ENCODE measurements at regions not wholly inside any gene's neighbourhood (a gene's known extent, or its start where the extent isn't known, plus 50 kb on each side); places are given as distances from the start of the nearest gene placed in this dataset.
A peak's percentile ranks its signal among the peaks of the same experiment; 100 is the strongest.

DNA sequence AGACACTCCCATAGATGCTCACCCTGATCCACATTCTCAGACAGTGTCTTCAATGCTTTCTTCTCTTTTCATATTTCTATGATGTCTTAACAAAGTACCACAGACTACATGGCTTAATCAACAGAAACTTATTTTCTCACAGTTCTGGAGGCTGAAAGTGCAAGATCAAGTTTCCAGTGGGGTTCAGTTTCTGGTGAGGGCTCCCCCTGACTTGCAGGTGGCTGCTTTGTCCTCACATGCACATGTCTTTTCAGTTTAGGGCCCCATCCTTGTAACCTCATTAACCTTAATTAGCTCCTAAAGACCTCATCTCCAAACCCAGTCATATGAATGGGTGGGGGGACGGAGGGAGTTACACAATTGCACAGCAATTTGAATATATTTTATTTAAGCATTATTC lies 335.8 kb downstream of the AASDHPPT start:
- DNase-seq: no peak

DNA sequence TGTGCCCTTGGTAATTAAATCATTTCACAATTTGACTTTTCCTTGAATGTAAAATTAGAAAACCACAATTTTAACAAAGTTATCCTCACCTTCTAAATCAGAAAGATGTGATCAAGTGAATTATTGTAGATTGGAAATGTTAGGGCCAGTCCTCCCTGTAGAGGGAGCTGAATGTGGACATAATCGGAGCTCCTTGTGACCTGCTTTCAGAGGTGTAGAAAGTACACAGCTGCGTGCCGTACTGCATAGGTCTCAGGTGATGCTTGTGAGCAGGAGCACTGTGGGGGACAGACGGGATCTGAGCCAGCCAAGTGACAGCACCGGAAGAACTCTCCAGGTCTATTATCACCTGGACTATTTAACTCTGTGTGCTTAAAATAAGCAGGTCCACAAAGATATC lies 338.0 kb downstream of the AASDHPPT start:
- DNase-seq: no peak

DNA sequence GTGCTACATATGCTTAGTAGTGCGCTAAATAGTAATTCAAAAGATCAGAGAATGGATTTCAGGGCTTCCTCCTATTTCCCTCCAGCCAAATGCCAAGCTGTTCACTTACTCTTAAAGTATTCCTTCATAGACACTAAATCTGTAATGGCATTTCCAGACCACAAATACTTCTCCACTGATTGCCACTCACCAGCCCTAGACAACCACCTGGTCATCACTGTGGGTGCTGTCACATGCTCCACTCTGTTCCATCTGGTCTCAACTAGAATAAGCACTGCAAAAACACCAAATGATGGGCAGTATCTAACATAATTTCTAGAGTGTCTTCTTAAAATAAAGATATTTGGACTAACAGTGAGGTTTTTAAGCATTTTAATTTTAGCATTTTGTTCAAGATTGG lies 341.3 kb downstream of the AASDHPPT start:
- DNase-seq: no peak

DNA sequence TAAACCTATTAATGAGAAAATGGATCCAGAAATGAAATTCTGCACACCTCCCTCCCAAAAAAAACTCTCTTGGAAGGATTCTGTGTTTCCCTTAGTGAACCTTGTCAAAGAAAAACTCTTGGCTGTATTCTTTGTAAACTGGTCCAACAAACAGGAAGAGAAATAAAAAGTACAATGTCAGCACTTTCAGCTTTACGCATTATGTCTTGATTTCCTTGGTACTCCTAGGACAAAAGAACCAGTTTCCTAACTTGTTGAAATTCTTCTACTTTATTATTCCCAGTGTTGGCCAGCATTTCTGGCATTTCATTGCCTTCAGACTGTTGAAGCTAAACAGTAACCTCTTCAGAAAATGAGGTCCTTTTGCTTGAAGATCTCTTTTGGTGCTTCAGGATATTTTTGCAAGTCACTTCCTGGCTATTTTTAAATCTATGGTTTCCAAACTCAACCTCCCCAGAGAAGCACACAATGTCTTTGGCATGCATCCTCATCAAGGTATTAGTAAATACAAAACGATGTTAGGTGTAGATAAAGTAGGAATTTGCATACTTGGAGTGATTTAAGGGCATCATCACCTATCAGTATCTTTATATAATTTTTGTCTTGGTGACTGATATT lies 342.7 kb downstream of the AASDHPPT start:
- DNase-seq: no peak

DNA sequence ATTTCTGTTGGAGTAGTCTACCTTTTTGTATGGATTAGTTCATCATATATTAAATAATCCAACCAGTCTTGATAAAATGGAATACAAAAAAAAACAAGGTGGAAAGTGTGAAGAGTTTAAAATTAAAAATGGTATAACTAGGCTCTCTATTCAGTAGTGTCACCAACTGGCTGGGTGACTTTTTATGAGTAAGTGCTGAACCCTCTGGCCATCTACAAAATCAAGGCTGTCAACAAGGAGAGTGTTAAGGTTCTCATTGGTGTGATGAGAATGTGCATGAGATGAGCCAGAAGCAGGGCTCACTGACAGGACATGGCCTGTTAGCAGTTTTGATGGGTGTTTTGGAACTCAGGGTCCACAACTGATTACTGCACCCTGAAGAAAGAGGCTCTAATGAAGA lies 343.2 kb downstream of the AASDHPPT start:
- no peak for DNase-seq

DNA sequence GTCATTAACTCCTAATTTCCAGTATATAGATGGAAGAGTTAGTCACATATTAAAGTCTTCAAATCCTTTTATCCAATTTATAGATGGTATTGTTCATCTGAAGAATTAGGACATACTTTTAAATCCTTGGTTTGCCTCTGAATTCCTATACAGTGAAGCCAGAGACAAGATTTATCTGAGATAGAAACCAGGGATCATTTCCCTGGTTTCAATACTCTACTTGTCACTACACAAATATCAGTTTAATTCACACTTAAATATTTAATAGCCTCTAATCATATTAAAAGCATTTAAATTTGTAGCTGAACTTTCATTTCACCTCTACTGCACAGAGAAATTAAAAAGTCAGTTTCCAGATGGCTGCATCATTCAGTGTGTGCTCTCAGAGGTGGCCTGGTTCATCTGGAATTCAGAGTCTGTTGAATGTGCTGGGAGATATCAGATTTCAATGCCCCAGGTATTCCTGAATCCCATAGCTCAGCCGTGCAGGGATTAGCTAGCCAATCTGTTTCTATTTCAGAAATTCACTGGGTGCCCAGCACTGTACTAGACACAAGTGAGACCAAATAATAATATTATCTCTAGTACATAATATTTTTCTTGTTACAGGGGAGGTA lies 344.3 kb downstream of the AASDHPPT start:
- DNase-seq: peak; percentile 73

DNA sequence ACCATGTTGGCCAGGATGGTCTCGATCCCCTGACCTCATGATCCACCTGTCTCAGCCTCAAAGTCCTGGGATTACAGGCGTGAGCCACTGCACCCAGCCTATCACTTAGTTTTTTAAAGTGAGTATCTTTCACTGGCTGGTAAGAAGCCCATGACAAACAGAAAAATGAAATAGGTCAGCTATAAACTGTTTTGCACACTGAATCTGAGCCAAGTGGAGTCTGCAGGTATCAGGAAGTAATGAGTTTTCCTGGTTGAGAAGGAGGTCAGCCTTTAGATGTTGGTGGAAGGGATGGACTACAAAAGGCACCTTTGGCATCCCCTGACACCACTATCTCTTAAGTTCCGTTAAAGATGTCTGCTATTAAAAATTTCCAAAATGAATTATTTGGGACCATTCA lies 345.1 kb downstream of the AASDHPPT start:
- no peak for DNase-seq

DNA sequence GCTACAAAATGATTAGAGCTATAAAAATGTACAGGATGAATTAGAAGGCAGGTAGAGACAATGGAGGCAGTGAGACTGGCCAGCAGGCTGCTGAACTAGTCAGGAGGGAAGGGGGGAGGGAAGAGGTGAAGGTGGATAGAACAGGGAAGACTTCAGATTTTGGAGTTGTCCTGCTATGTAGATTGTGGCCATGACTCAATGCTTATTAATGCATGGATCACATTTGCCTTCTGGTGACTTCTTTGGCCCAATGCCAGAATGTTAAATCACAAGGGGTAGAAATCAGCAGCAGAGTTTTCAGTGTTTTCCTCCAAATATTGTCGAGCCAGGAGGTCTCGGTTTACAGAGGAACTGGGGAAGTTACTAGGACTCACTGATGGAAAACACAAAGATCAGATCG lies 346.6 kb downstream of the AASDHPPT start:
- DNase-seq: no peak

DNA sequence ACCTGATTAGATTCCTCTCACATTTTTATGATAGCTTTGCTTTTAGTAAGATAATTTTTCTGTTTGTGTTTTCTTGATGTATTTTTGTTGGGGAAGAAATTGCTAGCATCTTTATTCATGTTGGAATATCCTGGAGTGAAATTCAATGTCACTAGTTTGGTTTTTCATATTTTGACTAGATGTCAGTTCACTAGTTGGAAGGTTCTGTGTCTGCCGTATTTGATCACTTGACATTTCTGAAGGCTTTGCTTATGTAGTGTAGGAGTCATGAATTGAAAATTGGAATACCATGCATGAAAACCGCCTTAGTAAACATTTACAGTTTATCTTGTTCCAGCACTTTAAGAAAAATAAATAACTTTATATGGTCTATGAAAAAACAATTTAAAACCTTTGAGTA lies 348.4 kb downstream of the AASDHPPT start:
- DNase-seq: no peak

DNA sequence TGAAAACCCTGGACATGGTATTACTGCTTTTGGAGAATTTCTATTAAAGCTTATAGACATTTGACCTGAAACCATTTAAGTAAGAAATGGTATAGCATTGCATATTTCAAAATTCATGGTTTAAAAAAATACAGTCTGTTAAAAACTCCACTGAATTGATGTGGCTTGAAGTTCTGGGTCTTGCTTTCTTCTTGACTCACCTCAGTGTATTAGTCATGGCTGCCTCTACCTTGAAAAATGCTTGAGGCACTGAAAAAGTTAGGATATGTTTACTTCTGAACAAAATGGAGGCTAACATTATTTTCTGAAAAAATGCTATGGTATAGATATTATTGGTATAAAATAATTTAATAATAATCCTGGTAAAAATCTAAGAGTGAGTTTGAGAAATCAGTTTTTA lies 349.2 kb downstream of the AASDHPPT start:
- no peak for DNase-seq

DNA sequence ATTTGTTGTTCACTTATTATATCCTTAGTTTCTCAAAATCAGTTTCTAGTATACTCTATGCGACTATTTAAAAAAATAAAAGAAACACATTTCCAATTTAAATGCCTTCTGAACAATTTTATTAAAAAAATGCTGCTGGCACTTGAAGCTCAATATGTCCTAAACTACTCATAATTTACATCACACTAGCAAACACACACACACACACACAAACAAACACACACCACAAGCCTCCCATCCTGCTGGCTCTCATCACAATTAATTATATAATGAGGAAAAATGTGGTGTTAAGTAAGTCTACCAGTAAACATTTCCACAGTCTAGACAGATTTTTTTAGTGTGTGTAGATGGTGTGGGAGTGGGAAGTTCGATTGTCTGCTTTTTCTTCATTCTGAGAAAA lies 350.3 kb downstream of the AASDHPPT start:
- DNase-seq: no peak

DNA sequence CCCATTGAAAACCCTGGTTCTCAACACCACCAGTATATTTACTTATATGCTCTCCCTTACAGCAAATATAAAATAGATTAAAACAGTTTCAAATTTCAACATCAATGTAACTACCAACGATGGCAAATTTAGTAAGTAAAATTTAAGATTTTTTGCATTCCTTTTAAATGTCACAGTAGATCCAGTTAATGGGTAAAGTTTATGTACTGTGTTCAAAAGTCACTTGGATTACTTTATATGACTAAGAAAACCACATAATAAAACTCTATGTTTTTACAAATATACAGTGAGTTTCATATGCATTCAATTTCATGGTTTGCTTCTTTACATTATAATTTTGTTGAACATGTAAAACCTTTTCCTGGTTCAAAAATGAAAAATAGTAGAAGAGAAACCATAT lies 364.6 kb downstream of the AASDHPPT start:
- DNase-seq: no peak

DNA sequence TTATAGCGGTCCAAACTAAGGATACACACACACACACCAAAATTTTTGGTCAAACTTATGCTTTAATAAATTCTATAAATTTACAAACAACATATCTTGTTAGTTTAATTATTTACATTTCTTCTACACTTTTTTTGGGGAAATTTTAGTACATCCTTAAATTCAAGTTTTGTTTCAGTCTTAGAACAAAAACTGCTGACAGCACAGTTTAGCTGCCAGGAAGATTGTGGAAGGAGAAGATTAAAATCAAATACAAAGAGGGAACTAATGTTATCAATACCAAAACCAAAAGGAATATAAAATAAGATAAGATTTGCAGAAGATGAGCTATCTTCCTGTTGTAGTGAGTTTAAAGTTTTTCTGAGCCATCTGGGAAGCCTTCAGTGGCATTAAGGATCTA lies 368.8 kb downstream of the AASDHPPT start:
- DNase-seq: peak; percentile 20

DNA sequence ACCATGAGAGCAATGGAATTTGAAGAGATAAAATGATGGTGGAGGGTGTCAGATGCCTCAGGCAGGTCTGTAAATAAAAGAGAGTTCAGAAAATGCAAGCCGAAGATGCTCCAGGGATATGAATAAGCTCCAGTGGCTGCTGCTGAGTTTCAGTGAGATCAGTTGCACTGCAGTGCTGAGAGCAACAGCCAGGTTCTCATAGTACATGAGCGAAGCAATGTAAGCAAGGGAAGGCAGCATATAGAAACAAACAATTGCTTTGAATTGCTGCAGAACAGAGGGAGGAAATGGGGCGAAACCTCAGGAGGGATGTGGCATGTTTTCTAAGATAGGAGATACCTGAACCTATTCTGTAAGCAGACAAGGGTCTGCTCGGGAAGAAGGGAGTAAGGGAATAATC lies 369.5 kb downstream of the AASDHPPT start:
- DNase-seq: peak; percentile 65

DNA sequence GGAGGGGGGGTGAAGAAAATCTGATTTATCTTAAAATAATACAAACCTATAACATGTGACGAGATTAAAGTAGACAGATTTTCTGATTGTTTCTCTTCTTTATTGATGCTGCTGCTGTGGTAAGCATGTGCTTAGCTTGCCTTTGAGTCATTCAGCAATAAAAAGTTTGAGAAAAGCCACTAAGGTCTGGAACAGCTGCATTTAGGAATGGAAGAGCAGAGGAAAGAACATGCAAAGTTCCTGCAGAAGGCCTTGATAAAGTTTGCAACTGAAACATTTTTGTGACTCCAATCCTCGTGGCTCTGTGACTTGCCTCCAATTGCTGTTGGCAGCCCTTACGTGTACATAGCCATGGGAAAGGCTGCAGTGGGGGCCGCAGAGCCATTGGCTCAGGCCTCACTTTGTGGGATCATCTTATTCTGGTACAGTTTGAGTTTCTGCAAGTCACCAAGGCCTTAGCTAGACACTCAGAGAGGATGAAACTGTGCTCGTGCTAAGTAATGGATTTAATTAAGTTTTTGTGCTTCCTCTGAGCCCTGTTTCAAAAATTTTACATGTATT lies 370.2 kb downstream of the AASDHPPT start:
- peak; percentile 57 for DNase-seq

DNA sequence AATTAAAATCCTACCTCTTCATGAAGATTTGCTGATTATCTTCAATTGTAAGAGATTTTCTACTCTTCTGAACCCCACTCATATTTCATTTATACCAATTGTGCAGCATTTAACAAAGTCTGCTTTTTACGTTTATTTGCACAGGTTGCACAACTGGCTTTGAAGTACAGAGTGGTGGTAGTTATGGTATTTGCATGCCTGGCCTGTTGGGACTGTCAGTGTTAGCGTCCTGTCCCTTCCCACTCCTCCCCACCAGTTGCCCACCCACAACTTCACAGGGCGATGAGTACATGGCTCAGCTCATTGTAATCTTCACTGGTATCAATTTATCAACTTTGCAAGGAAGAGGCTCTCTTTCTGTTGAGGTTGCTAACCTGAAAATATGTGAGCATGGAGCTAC lies 372.3 kb downstream of the AASDHPPT start:
- no peak for DNase-seq

DNA sequence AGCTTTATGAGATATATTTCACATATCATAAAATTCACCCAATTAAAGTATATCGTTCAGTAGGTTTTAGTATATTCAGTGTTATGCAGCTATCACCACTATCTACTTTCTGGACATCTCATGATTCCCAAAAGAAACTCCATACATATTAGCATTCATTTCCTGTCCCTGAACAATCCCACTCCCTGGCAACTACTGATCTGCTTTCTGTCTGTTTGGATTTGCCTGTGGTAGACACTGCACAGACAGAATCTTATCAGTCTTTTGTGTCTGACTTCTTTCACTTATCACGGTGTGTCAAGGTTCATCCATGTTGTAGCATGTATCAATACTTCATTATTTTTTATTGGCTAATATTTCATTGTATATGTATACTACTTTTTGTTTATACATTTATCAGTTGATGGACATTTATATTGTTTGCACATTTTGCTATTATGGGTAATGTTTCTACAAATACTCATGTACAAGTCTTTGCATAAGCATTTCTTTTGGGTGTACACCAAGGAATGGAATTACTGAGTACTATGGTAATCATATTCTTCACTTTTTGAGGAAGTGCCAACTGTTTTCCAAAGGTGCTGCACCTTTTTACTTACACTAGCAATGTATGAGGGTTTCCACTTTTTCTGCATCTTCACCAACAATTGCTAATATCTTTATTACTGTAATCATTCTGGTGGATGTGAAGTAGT lies 373.9 kb downstream of the AASDHPPT start:
- DNase-seq: no peak

DNA sequence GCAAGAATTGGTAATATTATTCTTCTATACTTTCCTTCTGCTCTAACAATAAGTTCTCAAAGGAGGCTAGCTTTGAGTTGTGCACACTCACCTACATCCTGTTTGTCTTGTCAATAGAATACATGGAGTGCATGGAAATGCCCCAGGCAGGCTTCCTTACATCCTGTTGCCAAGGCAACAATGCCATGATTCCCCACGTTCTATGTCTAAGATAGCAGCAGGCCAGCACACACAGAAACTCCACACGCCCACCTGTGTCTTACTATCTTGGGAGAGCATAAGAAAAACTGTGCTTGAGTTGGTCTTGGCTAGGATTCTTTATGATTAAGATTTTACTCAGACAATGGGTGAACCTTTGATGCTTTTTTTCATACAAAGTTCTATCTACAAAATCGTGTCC lies 379.2 kb downstream of the AASDHPPT start:
- DNase-seq: no peak

DNA sequence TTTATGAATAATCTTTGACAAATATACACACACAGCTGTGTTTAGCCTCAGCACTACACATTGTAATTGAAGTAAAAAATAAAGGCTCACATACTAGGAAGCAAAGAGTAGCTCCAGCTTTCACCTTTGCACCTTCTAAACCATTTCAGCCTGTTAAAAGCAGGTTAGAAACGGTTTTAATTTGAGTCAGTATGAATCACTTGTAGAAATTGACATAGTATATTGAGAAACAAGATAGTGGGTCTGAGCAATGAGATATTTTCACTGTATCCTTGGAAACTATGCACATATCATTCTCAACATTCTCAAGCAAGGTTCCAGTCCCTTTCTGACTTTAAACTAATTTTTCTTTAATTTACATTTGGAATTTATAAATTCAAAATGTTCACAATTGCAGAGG lies 380.3 kb downstream of the AASDHPPT start:
- no peak for DNase-seq

DNA sequence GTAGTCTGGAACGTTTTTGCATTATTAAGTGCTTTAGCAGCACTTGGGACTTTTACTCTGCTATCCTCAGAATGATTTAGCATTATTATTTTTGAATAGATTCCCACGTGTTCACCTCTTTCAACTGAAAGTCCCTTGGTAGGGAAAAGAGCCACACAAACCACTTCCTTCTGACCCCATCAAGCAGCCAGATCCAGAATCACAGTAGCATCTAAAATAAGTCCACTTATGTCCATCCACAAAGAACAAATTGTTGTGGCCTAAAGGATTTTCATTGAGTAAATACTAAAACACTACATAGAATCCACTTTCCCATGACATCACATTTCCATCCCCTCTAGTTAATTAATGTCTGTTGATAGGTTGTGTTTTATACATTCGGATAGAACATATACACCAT lies 381.7 kb downstream of the AASDHPPT start:
- DNase-seq: no peak

DNA sequence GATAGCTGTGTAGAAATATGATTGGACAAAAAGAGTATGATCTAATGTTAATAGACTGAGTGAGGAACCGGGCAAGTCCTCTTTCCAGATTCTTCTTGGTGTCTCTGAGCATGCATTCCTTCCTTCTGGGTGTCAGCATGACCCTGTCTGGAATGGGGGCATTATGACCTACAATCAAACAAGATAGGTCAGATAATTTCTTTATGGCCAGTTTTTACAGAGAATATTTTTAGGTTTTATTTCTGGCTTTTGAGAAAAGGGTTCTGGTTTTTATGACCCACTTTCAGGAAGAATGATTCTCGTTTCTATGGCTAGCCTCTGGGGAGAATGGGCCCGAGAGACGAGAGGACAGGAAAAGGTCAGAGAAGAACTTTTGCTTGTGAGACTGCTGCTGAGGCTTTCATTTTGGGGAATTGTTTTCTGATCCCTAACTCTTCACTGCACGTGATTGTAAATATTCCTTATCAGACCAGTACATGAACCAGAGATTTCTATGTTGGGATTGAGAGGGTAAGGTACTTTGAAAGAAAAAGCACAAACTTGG lies 383.8 kb downstream of the AASDHPPT start:
- DNase-seq: no peak

DNA sequence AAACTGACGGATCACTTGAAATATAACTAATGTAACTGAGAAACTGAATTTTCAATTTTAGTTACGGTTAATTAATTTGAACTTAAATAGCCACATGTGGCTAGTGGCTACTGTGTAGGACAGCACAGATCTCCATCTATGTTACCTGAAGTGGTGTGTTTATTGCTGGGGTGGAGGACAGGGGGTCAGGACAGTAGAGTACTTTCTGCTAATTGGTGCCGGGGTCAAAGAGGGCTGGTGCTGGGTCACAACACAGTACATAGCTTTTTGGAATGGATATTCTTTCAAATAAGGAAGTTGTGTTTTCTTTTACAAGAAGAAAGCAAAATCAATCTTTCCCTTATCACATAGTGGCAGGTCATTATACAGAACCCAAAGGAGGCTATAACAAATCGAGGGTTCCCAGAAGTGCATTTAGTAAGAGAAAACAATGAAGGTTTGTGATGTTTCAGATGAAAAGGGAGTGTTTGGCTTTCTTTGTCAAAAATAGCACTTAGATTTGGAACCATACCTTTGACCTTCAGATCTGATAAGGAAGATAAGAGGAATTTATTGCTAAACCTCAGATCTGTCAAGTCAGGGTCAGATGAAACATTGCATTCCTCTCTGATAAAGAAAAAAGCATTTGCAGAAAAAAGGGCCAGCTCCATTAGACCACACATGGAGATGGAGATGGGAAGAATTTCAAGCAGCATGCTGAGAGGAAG lies 384.5 kb downstream of the AASDHPPT start:
- DNase-seq: no peak

DNA sequence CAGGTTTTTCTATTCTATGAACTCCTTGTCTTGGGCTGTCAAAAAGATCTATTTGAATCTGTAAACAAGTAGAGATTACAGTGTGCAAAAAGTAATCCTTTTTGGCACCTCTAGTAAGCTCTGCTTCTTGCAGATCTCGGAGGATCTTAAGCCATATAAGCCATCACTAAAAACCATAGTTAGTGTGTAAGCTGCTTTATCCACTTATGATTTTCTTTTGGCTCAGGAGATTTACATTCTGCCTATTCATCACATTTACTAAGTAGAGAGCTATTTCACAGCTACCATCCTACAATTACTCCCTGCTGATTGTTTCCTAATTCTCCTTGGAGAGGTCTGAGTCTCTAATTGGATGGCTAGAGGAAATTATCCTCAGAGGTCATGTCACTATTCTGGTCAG lies 385.7 kb downstream of the AASDHPPT start:
- peak; percentile 96 for DNase-seq
